Activated T-cell treated with anti-CD3 and anti-CD28 coated beads, Interleukin-2, amount 50 U/mL, for 48 hours (primary cell): ENCODE measurements at regions not wholly inside any gene's neighbourhood (a gene's known extent, or its start where the extent isn't known, plus 50 kb on each side); places are given as distances from the start of the nearest gene placed in this dataset.
"Not testable (repeated sequence)": the region's sequence is repeated elsewhere in the genome, so short reads cannot be mapped to it uniquely, and the experiment has no call there.

Experiments used
- DNase-seq, 2 experiments: peaks; one replicate each; pipeline ENCODE4 v3.0.0-alpha.2; 2020

DNA sequence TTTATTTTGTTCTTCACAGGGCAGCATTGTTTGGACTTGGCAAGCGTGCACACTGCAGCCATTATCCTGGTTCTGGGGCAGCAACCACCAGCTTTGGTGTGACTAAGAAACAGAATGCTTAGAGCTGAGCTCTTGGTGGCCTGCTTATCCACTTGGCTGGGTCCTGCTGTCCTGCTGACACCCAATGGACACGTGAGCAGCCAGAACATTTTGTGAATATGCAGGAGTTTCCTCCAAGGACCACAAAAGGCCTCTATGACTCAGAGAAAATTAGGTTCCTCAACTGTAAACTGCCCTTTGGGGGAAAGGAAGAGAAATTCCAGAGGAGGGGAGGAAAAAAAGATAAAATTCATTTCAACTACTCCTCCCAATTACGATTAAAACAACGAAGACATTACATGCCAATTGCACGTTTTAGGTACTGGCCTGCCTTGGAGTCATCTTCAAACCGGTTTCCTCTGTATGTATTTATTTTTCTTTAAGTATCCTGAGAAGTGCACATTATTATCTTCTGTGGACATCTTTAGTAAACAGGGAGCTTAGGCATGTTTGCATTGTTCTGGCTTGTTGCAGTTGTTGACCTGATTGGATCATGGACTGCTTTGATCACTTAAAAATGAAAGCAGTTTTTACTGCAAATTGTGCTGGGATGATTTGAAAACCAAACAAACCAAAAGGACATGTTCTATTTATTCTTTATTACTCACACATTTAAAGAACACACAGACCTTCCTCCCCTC lies 82.3 kb upstream of the TLE4 start:
- no peak for DNase-seq

DNA sequence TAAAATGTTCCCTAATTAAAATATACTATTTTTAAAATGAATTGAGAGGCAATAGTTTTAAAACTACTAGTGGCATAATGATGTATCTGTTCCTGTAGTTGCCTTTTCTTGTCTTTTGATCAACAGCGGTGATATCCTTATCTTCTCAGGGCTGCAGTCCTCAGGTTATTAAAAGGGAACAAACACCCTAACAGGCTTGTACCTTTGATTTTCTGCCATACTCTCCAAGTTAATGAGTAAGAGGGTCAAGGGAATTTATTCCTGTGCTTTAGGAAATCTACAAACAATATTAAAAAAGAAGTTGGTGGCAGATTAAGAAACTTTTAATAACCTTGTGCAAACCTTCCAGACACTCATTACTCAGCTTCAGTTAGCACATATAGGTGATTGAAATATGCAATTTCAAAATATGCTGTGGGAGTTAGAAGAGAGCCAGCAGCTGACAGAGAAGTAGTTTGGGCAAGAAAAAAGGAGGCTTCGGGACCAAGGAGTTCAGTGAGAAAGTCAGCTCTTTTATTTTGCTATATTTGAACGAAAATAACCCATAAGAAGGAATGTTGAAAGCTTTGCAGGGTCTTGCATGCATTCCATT lies 81.0 kb upstream of the TLE4 start:
- no peak for DNase-seq

DNA sequence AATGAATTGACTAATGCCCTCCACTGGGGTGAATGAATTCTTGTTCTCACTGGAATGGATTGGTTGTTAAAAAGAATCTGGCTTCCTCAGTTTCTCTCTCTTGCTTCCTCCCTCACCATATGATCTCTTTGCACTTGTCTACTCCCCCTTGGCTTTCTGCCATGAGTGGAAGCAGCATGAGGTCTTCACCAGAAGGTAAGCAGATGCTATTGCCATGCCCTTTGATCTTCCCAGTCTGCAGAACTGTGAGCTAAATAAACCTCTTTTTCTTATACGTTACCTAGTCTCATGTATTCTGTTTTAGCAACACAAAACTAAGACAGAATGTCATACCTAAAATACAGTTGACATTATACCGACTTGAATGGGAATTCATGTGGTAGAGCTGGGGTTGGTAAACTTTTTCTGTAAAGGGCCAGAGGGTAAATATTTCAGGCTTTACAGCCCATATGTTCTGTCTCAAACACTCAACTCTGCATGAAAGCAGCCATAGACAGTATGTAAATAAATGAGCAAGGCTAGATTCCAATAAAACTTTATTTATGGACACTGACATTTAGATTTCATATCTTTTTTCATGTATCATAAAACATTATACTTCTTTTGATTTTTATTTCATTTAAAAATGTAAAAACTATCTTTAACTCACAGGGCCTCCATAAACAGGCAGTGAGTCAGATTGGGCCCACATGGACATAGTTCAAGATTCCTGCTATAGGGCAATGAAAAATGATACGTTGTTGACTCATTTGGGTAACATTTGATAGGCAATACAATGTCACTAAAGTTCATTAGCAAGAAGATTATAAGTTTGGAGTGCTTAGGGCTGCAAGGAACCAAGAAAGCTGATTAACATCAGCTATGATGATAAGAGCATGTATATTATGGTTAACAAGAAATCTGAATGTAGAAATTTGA lies 79.4 kb upstream of the TLE4 start:
- no peak for DNase-seq

DNA sequence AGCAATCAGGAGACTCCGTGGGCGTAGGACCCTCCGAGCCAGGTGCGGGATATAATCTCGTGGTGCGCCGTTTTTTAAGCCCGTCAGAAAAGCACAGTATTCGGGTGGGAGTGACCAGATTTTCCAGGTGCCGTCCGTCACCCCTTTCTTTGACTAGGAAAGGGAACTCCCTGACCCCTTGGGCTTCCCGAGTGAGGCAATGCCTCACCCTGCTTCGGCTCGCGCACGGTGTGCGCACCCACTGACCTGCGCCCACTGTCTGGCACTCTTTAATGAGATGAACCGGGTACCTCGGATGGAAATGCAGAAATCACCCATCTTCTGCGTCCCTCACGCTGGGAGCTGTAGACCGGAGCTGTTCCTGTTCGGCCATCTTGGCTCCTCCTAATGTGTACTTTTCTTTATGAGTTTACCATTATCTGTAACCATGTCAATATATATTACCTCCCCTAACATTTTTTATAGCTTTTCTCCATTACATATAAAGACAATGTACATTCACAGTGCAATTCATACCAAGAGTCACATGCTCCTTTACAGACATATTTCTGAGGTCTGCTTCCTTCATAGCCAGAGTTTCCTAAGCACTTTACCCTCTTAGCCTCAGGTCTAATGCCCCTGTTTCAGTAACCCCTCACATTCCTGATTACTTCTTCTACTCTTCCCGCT lies 71.4 kb upstream of the TLE4 start:
- DNase-seq = not testable (repeated sequence)

DNA sequence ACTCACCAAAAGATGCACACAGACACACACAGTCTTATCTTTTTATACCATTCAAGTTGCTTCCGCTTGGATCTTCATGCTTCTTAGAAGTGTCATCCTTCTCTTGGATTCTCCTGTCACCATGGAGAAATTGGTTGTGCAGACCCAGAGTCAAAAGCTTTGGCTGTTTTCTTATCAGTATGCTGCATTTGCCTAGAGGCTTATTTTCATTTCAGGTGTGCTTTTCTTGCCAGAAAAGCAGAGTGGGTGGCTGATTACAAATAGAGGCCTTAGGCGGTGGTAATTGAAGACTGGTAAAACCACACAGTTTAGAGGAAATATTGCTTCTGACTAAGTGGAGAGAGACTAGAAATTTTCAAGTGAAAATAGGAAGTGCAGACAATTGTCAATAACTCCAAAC lies 70.2 kb upstream of the TLE4 start:
- DNase-seq = no peak

DNA sequence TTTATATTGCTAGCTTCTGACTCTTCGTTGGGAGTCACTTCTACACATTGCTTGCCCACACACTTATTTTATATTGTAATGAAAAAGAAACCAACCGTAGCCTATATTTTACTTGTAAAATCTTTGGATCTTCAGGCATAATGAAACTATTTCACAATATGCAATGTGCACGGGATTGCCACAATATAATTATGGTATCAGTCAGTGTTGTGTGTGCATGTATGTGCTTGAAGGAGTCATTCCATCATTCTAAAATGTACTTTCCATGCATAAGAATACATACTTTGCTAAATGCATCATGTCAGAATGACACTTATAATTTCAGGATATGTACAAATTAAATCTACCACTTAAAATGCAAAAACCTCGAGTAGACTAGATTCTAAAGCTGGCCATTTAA lies 64.0 kb upstream of the TLE4 start:
- no peak for DNase-seq

DNA sequence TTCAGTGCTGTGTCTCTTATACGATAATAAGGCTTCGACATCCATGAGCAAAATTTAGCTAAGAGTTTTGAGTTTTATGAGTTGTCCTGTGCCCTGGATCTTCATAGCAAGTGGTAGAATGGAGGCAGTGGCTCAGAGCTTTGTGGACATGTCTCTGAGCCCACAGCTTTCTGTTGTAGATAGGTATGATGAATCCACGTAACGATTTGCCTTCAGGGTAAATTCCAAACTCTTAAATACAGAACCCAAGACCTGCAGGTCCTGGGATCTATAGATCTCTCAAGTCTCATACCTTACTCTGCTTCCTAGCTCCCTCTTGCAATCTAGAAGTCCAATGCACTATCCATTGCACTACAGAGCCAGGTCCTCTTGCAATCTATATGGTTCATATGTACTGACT lies 59.5 kb upstream of the TLE4 start:
- DNase-seq = no peak
